HL-60/S4 treated with retinoic acid at 250 ng/mL for 4 days and 3 days (cell line): ENCODE measurements at regions not wholly inside any gene's neighbourhood (a gene's known extent, or its start where the extent isn't known, plus 50 kb on each side); places are given as distances from the start of the nearest gene placed in this dataset.
"Not testable (repeated sequence)": the region's sequence is repeated elsewhere in the genome, so short reads cannot be mapped to it uniquely, and the experiment has no call there.

Experiments used
- in situ Hi-C: fragments of 300-500 bp; cut with MboI; formaldehyde crosslinking; loops from 2 replicates; pipeline ENCODE4 v1.7.0; 2022; ENCODE audit warnings: low sequenced_read_pairs

DNA sequence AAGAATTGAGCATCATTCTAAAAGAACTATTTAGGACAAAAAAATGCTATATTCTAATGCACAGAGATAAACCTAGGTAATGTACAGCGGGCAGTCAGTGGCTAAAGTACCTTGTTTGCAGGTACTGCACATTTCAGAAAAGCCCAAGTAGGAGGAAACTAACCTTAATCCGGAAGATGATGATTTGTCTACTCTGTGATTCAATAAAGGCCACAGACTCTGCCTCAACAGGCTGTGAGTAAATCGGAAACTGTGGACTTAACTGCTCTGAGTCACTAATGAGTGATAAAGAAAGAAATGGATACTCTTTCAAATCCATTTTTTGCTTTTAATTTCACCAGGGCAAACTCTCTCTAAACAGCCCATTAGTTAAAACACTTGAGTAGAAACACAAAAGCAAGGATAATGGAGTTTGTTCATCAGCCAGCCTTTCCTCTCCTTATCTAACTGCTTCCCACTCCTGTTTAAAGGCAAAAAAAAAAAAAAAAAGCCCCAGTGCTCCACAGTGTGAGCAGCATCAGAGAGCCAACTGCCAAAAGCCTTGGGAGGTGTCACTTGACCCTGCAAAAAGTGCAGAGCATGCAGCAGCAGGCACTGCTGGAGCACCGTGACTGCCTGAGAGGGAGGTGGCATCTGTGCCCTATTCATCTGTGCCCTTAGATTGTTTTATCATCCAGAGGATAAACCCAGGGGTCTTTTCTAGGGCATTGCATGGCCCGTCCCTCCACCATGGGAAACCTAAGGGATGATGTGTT lies 187.7 kb downstream of the SATB1 start:
- in situ Hi-C loops: no loop called here

DNA sequence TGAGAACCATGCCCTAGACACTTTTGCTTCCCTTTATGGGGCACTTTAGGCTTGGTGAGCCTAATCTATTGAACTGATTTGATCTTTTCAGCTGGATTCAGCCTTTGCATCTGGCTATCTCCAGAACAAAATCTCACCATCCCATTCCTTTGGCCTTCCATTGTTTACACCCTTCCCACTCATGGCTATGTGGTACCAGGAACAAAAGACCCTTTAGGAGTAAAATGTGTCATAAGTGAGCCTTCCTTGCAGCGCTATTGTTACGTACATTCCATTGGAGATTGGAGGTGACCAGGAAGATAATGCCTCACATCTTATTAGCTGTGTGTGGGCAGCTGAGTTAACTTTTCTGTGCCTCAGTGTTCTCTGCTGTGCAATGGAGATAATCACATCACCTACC lies 188.4 kb downstream of the SATB1 start:
- in situ Hi-C loops: no loop called here

DNA sequence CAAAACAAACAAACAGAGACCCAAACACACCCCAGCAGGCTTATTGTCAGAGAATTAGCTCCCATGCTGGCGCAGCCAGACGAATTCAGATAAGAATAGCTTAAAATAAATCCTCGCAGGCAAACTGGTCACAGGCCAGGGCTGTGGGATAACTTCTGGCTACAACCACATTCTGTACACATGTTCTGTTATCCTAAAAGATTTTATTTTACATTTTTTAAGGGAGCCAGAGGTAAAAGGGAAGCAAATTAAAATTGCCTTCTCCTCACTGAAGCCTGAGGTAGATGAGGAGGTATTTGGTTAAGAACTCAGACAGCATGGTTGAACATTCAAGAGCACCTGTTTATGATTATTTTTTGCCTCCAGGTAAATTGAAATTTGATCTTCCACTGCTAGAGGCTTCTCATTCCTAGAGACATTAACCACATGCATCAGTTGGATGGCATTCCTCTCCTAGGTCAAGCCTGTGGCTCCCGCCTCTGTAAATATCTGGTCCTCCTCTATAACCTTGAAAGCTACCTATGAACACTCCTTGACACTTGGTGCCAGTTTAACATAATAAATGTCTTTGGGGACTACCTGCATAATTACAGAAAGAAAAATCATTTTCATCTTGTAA lies 190.3 kb downstream of the SATB1 start:
- in situ Hi-C loops: no loop called here

DNA sequence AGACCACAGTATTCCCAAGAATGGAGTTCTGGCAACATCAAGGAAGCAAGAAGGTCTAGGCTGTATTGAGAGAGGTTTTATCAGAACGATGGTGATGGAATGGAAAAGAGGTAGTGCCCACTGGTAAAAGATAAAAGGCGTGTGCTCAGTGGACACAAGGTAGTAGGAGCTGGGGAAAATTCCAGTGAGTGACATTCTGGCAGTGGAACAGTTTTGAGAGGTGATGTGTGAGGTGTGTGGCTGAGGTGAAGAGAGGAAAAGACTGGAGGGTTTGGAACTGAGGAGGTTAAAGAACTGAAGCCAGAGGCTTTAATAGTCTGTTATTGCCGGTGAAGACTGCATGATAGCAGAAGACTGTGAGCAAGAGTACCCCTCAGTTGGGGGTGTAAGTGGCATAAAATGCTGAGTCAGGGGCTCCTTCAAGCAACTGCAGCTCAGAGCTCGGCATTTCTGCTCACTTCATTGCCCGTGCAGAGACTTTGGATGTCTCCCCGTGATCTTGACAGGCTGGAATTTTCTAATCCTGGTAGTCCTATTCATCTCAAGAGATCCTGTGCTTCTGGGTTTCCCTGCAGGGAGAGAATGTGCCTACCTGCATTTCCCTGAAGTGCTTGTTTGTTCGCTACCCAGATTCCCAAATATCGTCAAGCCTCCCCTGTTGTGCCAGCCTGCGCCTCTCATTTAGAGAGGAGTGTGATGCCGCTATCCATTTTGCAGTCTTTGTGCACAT lies 191.0 kb downstream of the SATB1 start:
- in situ Hi-C loops: no loop called here

DNA sequence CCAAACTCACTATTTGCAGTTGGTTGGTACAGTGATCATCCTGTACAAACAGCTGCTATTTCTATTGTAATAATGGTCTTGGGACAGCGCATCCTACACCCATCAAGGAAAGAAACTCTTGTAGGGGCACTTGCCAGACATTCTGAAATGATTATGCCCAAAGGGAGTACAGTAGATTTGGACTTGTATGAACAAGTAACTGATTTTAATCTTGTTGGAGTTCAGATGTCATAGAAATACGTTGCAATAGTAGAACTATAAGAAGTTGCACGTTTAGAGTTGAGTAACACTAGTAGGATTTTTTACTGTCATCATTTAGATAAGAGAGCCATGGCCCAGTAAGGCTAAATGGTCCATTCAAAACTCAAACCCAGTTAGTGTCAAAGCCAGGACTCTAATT lies 192.8 kb downstream of the SATB1 start:
- in situ Hi-C loops: no loop called here

DNA sequence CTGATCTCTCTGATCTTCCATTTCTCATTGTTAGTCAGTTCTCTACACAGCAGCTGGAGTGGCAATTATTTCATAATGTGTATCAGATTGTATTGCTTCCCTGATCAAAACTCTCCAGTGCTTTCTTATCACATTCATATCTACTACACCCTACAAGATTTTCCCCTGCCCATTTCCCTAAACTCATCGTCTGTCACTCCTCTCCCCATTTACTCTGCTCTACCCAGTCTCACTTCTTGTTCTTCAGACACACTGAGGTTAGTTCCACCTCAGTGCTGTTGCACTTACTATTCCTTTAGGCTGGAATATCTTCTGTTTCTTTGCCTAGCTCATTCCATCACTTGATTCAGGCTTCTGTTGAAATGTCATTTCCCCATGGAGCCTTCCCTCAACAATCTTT lies 197.1 kb downstream of the SATB1 start:
- in situ Hi-C loops: no loop called here

DNA sequence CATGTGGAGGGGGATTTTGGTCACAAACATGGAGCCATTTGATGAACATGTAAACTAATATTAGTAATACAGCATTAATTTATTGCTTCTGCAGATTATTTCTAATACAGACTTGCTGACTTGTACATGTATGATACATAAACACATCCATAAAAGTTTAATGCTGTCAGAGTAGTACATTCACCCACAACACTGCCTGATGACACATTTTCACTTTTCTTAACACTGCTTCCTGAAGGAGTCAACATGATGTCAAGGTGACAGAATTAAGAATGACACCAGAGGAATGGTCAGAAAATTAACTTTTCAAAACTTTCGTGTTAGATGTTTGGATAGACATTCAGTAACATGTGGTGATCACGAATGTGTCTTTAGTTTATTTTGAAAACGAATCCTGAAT lies 199.4 kb downstream of the SATB1 start:
- in situ Hi-C loops: no loop called here

DNA sequence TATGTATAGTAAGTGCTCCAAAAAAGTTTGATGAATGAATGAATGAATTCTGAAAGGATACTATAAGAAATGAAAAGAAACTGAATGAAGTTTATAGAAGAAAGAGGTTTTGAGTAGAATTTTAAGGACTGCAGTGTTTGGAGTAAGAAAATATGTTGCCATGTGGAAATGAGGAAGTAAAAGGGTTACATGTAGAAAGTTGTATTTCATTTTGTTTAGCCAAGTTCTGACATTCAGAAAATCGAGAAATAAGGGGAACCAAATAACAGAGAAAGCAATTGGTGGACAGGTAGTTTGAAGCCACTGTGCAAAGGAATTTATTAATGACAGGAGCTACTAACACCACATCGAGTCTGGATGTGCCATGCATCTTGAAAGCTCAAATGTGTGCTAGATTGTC lies 200.7 kb downstream of the SATB1 start:
- in situ Hi-C loops: no loop called here

DNA sequence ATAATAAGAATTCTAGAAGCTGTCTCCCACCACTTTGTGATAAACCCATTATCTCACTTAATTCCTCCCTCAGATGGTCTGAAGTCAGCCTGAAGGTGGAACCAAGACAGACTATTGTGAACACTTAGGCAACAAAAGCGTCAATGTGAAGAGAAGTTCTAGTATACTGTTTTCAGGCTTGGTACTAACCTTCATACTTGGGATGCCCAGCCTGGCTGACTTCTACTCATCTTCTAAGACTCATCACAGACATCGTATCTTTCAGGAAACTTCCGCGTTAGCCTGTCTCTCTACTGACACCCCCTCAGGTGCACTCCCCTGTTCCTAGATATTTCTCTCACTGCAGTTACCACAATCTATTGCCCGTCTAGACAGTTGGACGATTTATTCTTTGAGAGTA lies 201.2 kb downstream of the SATB1 start:
- in situ Hi-C loops: no loop called here

DNA sequence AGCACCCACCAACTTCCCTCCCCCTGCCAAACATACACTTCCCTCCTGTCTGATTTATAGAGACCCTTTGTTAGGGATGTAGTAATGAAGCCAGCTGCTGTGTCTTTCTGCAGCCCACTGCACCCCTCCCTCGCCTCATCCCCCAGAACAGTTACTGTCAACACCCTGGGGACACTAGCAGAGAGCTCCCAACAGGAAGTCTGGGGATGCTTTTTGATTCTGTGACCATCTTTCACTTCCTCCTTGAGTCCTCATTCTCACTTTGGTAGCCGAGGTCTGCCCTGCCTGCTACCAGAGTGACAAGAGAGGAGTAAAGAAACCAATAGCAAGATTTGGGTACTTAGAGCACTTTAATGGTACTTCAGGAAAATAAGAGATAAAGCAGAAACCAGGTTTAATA lies 201.6 kb downstream of the SATB1 start:
- in situ Hi-C loops: no loop called here

DNA sequence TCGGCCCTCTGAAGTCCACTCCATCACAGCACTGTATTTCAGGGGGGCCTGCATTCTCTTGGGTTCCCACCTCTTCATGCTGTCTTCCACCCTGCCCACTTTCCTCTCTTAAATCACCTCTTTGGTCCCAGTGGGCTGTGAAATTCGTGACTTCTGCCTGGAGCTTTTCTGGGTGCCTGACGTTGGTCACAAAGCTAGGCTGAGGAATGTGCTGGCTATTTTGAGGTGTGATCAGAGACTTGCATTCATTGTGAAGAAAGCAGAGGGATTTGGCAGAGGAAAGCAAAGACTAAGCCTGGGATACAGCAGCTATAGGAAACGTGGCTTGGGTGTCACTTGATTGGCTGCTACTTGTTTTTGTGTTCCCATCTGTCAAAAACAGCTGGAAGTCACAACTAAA lies 202.5 kb downstream of the SATB1 start:
- in situ Hi-C loops: no loop called here

DNA sequence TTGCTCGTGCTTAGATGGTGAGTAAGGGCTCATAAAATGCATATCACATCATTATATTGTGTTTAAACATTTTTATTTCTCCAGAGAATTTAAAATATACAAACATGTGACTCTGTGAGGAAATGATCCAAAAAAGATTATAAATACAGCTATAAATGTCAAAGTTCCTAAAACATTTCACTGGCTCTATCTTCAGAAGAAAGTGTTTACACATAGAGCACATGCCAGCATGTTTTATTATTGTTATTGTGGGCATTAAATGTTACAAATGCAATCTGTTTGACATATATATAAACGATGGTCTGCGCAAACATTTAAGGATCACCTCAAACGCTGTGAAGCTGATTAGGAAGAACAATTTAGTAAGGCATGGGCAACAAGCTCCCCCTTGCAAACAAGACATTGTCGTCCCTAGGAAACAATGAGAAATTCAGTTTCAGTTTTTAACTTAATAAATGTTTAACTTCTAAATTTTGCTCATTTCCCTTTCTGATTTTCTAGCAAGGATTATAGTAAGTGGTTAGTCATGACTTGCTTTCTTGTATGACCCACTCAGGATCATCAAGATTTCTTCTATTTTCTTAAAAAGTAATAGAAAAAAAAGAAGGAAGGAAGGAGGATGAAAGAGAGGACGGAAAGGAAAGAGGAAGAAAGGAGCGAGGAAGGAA lies 207.5 kb downstream of the SATB1 start:
- in situ Hi-C loops: no loop called here

DNA sequence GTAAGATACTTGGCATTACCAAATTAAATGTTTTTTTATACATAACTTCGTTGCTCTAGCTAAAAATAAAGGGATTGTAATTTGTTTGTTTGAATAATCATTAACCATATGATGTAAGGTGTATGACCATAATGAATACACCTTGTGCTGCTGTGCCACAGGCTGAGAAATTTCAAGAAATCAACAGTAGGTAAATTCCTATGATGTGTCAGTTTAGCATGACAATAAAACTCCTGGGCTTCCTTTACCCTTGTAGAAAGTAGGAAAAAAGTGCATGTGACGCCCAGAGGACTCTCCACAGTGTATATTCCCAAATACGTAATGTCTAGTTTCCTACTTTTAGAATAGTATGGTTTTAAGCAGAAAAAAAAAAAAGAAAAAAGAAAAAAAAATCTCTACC lies 208.1 kb downstream of the SATB1 start:
- in situ Hi-C loops: no loop called here

DNA sequence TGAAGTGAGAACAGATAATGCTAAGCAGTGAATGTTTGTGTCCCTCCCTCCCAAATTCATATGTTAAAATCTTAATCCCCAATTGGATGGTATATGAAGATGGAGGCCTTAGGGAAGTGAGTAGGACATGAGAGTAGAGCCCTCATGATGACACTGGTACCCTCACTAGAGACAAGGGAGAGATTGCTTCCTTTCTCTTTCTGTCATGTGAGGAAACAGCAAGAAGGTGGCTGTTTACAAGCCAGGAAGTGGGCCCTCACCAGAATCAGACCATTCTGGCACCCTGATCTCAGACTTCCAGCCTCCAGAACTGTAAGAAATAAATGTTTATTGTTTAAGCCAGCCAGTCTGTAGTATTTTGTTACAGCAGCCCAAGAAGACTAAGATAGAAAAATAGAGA lies 209.5 kb downstream of the SATB1 start:
- in situ Hi-C loops: no loop called here

DNA sequence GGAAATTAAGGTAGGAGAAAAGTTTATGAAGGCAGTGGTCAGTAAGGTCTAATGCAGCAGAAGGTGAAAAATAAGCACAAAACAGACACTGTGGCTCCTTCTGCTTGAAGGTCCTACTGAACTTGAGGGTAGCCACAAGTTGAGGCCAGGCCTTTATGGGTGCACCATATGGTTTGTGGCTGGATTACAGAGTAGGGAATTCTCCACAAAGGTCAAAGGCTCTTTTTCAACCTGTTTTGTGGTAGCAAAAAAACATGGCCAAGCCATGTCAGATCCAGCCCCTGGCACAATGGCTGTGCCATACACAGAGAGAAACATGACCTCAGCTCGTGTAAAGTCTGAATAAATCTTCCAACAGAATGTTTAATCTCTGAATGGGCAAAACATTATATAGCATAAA lies 214.0 kb downstream of the SATB1 start:
- in situ Hi-C loops: no loop called here

DNA sequence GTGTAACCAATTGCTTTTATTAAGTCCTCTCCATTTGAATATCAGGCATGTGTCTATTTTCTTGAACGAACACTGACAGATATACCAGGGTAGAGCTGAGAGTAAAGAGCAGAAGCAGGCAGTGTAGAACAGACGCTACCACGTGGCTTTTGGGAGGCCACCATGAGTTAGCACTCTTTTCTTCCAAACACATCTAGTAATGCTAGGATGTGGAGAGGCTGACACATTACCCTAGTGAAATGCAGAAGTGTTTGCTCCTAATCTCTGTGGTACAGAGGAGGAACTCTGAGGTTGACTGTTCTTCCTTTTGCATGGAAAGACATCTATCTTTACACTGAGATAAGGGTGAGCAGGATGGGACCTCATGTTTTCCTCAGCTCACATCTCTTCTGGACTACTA lies 216.3 kb downstream of the SATB1 start:
- in situ Hi-C loops: no loop called here

DNA sequence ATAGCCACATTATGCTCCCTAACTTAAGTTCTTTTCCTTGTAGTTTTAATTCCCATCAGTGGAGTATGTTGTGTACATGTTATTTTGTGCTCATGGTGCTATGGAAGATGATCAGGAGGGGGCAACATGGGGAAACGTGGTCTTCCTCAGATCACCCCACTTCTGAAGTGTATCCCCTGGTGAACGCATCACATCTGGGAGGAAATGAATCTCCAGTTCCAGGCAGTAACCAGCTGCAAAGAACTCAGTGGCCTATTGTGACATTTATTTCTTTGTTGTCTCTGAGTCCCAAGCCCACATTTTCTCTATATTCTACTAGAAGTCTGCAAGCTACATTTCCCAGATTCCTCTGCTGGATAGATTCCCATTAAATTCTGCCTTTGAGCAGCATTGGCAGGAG lies 217.0 kb downstream of the SATB1 start:
- in situ Hi-C loops: no loop called here

DNA sequence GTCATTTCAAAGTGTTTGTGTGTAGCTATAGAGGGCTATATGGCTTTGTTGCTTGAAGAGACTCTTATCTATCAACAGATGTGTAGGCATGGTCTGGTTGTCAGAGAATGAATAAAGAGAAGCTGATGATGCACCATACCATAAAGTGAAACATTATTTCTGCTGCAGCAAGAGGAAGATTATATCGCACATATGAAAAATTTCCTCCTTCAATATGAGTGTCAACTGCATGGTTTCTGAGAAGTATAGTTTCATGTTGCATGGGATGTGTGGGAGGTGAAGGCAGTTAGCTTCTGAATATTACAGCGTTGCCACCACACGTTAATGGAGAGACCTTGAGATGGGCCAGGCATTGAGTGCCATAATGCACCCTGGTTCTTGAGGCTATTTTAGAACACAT lies 217.9 kb downstream of the SATB1 start:
- in situ Hi-C loops: no loop called here

DNA sequence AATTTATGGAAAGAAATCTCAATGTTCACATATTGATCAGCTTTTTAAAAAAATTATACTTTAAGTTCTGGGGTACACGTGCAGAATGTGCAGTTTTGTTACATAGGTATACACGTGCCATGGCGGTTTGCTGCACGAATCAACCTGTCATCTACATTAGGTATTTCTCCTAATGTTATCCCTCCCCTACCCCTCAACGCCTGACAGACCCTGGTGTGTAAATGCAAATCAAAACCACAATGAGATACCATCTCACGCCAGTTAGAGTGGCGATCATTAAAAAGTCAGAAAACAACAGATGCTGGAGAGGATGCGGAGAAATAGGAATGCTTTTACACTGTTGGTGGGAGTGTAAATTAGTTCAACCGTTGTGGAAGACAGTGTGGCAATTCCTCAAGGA lies 219.4 kb downstream of the SATB1 start:
- in situ Hi-C loops: not testable (repeated sequence)

DNA sequence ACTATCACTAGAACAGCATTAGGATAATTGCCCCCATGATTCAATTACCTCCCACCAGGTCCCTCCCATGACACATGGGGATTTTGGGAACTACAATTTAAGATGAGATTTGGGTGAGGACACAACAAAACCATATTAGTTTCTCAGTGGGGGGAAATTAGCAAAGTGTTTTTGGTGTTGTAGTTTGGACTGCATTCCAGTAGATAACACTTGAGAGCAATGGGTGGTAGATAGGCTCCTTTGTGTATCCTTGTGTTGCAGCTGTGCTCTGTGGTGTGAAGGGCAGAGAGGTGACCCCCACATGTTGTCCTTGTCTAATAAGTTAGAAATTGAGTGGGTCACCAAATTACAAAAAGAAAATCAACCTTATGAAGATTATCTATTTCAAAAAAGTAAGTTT lies 223.8 kb downstream of the SATB1 start:
- in situ Hi-C loops: no loop called here

DNA sequence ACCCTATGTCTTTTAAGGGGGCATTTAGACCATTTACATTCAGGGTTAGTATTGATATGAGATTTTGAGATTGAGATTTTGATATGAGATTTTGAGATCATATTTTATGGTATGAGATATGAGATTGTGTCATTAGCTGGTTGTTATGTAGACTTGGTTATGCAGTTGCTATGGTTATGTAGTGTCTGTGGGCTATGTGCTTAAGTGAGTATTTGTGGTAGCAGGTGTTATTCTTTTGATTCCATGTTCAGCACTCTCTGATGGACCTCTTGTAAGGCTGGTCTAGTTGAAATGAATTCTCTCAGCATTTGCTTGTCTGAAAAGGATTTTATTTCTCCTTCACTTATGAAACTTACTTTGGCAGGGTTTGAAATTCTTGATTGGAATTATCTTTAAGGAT lies 225.4 kb downstream of the SATB1 start:
- in situ Hi-C loops: no loop called here

DNA sequence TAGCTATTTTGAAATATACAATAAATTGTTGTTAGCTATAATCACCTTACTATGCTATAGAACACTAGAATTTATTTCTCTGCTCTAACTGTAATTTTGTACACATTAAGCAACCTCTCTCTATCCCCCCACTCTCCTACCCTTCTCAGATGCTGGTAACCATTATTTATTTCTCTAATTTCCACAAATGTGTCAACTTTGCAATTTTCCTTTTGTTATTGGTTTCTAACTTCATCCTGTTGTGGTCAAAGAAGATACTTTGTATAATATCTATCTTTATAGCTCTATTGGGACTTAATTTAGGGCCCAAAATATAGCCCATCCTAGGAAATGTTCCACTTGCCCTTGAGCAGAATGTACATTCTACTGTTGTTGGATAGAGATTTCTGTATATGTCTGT lies 229.3 kb downstream of the SATB1 start:
- in situ Hi-C loops: no loop called here
